ENCODE measurements at regions not wholly inside any gene's neighbourhood (a gene's known extent, or its start where the extent isn't known, plus 50 kb on each side); places are given as distances from the start of the nearest gene placed in this dataset.

DNA sequence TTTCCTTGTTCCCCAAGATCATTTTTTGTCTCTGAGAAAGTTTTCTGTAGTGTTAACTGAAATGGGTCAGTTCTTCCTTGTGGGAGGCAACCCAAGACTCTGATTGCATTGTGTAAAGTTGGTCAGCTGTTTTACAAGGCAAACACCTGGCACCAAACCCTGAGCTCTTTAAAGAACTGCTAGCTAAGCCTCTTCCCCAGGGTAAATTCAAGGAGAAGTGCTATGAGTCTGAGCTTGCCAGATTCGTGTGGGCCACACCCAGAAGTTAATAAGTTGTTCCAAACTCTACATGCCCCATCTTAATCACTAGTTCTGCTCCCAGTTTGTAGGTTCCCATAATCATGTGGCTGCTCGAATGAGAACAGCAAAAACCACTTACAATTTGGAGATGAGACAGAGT is 214.5 kb downstream of the BTG1 start:
- Histone ChIP-seq H3K27ac (ENCODE audit: low read depth in 1 of 2, low read length in 2 of 2) (no peak overlapping the region), H3K4me1 (ENCODE audit: control insufficient read depth in 4 of 4, insufficient read depth in 4 of 4, low read length in 3 of 4) (no peaks in the 10 kb centered on the region), H3K9ac (ENCODE audit: low read depth in 1 of 2, low read length in 2 of 2) (no peak overlapping the region), H3K36me3 (ENCODE audit: control insufficient read depth in 4 of 4, insufficient read depth in 3 of 4, low read depth in 1 of 4, low read length in 3 of 4) (no peaks in the 10 kb centered on the region), H3K27me3 (ENCODE audit: control insufficient read depth in 4 of 4, insufficient read depth in 4 of 4, low read length in 3 of 4) (no peaks in the 10 kb centered on the region), H3K4me3 (ENCODE audit: low read depth in 1 of 3, low read length in 3 of 3) (no peak overlapping the region), H3K9me3 (ENCODE audit: control insufficient read depth in 4 of 4, low read length in 3 of 4) (no peaks in the 10 kb centered on the region)
- DNase-seq (ENCODE audit: low spot score), result no peak
- no peak for TF ChIP-seq NR2F2 (IDR thresholded peaks at IDR 0.05)
- no peak for TF ChIP-seq FOXA1 (IDR thresholded peaks at IDR 0.05)
- TF ChIP-seq, protein P1, sequence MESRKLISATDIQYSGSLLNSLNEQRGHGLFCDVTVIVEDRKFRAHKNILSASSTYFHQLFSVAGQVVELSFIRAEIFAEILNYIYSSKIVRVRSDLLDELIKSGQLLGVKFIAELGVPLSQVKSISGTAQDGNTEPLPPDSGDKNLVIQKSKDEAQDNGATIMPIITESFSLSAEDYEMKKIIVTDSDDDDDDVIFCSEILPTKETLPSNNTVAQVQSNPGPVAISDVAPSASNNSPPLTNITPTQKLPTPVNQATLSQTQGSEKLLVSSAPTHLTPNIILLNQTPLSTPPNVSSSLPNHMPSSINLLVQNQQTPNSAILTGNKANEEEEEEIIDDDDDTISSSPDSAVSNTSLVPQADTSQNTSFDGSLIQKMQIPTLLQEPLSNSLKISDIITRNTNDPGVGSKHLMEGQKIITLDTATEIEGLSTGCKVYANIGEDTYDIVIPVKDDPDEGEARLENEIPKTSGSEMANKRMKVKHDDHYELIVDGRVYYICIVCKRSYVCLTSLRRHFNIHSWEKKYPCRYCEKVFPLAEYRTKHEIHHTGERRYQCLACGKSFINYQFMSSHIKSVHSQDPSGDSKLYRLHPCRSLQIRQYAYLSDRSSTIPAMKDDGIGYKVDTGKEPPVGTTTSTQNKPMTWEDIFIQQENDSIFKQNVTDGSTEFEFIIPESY (IDR thresholded peaks at IDR 0.05), result no peak
- TF ChIP-seq ATF3 (IDR thresholded peaks at IDR 0.05), result no peak
- no peak for TF ChIP-seq RAD21 (IDR thresholded peaks at IDR 0.05)
- TF ChIP-seq, protein P2, sequence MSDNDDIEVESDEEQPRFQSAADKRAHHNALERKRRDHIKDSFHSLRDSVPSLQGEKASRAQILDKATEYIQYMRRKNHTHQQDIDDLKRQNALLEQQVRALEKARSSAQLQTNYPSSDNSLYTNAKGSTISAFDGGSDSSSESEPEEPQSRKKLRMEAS (IDR thresholded peaks at IDR 0.05), result no peak
- TF ChIP-seq FOXA2 (IDR thresholded peaks at IDR 0.05), result no peak
- no peak for TF ChIP-seq YY1 (IDR thresholded peaks at IDR 0.05)
- TF ChIP-seq, protein P3, sequence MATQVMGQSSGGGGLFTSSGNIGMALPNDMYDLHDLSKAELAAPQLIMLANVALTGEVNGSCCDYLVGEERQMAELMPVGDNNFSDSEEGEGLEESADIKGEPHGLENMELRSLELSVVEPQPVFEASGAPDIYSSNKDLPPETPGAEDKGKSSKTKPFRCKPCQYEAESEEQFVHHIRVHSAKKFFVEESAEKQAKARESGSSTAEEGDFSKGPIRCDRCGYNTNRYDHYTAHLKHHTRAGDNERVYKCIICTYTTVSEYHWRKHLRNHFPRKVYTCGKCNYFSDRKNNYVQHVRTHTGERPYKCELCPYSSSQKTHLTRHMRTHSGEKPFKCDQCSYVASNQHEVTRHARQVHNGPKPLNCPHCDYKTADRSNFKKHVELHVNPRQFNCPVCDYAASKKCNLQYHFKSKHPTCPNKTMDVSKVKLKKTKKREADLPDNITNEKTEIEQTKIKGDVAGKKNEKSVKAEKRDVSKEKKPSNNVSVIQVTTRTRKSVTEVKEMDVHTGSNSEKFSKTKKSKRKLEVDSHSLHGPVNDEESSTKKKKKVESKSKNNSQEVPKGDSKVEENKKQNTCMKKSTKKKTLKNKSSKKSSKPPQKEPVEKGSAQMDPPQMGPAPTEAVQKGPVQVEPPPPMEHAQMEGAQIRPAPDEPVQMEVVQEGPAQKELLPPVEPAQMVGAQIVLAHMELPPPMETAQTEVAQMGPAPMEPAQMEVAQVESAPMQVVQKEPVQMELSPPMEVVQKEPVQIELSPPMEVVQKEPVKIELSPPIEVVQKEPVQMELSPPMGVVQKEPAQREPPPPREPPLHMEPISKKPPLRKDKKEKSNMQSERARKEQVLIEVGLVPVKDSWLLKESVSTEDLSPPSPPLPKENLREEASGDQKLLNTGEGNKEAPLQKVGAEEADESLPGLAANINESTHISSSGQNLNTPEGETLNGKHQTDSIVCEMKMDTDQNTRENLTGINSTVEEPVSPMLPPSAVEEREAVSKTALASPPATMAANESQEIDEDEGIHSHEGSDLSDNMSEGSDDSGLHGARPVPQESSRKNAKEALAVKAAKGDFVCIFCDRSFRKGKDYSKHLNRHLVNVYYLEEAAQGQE (IDR thresholded peaks at IDR 0.05), result no peak
- no peak for TF ChIP-seq SP1 (IDR thresholded peaks at IDR 0.05)
- TF ChIP-seq TAF1 (conservative IDR thresholded peaks at IDR 0.05), result no peak
- TF ChIP-seq CTCF (IDR thresholded peaks at IDR 0.05; ENCODE audit: low read depth, low read length, missing input control), result no peak
- no peak for TF ChIP-seq RXRA (IDR thresholded peaks at IDR 0.05)
- TF ChIP-seq HNF4A (conservative IDR thresholded peaks at IDR 0.05), result no peak
- no peak for TF ChIP-seq HNF4G (IDR thresholded peaks at IDR 0.05)
- 55% methylated on average over 2 of the region's 2 CpGs for WGBS

DNA sequence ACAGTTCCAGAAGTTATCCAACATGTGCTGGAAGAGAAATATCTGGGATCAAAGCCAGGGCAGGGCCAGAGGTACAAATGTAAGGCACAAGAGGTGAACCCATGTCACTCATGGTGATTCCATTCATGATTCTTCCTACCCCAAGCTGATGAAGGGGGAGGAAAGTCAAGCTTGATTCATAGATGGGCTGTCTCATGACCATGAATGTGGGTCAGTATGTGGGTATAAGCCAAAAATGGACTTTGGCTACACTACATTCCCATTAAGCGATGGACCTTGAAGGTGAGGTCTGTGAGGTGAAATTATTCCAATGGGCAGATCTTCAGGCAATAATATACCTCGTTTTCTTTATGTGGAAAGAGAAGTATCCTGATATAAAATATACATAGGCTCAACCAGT is 217.1 kb downstream of the BTG1 start:
- H3K4me3 ChIP-seq (ENCODE audit: low read depth in 1 of 3, low read length in 3 of 3), result no peak overlapping the region
- 90% methylated on average over 2 of the region's 2 CpGs for WGBS
- TF ChIP-seq TAF1 (conservative IDR thresholded peaks at IDR 0.05), result no peak

More for the DNA sequence above, 217.1 kb downstream of the BTG1 start:
- no peak overlapping the region for H3K27ac ChIP-seq (ENCODE audit: low read depth in 1 of 2, low read length in 2 of 2)
- DNase-seq (ENCODE audit: low spot score), result no peak
- no peak overlapping the region for H3K9ac ChIP-seq (ENCODE audit: low read depth in 1 of 2, low read length in 2 of 2)
- no peaks in the 10 kb centered on the region for H3K4me1 ChIP-seq (ENCODE audit: control insufficient read depth in 4 of 4, insufficient read depth in 4 of 4, low read length in 3 of 4)
- no peaks in the 10 kb centered on the region for H3K36me3 ChIP-seq (ENCODE audit: control insufficient read depth in 4 of 4, insufficient read depth in 3 of 4, low read depth in 1 of 4, low read length in 3 of 4)
- no peaks in the 10 kb centered on the region for H3K9me3 ChIP-seq (ENCODE audit: control insufficient read depth in 4 of 4, low read length in 3 of 4)
- no peaks in the 10 kb centered on the region for H3K27me3 ChIP-seq (ENCODE audit: control insufficient read depth in 4 of 4, insufficient read depth in 4 of 4, low read length in 3 of 4)

Measured in liver (tissue), 8 donors.